ENCODE measurements at regions not wholly inside any gene's neighbourhood (a gene's known extent, or its start where the extent isn't known, plus 50 kb on each side); places are given as distances from the start of the nearest gene placed in this dataset.

- Histone ChIP-seq H3K27ac (replicated peaks) (no peak overlapping the region), H3K4me3 (no peak overlapping the region), H3K36me3 (no peaks in the 10 kb centered on the region), H3K4me1 (peaks cover 2% of the 10 kb centered on the region), H3K9me3 (replicated peaks) (no peaks in the 10 kb centered on the region), H3K27me3 (ENCODE audit: low read depth) (no peaks in the 10 kb centered on the region)
- no peak for DNase-seq
- intact Hi-C loops (cut with micrococcal nuclease), result no loop called here
- TF ChIP-seq CTCF (IDR thresholded peaks at IDR 0.05; ENCODE audit: borderline replicate concordance), result no peak
These were observed 77.9 kb upstream of the CITED2 start for GRCh38 chr6:139452148-139452876.

GRCh38 chr6:139449611-139450000 lies 75.2 kb upstream of the CITED2 start:
- DNase-seq, result no peak
- Histone ChIP-seq H3K27ac (replicated peaks) (no peak overlapping the region), H3K36me3 (no peaks in the 10 kb centered on the region), H3K4me3 (no peak overlapping the region), H3K4me1 (peaks cover 2% of the 10 kb centered on the region), H3K9me3 (replicated peaks) (no peaks in the 10 kb centered on the region), H3K27me3 (ENCODE audit: low read depth) (no peaks in the 10 kb centered on the region)
- TF ChIP-seq CTCF (IDR thresholded peaks at IDR 0.05; ENCODE audit: borderline replicate concordance), result no peak
- intact Hi-C loops (cut with micrococcal nuclease), result no loop called here

GRCh38 chr6:139448998-139449610 lies 74.7 kb upstream of the CITED2 start:
- H3K27ac ChIP-seq (replicated peaks), result no peak overlapping the region
- intact Hi-C loops (cut with micrococcal nuclease), result no loop called here
- TF ChIP-seq CTCF (IDR thresholded peaks at IDR 0.05; ENCODE audit: borderline replicate concordance), result no peak

GRCh38 chr6:139448051-139448649 lies 73.7 kb upstream of the CITED2 start:
- H3K9me3 ChIP-seq (replicated peaks), result no peaks in the 10 kb centered on the region
- no peak for TF ChIP-seq CTCF (IDR thresholded peaks at IDR 0.05; ENCODE audit: borderline replicate concordance)
- peaks cover 2% of the 10 kb centered on the region for H3K4me1 ChIP-seq
- no peak overlapping the region for H3K27ac ChIP-seq (replicated peaks)
- no peaks in the 10 kb centered on the region for H3K36me3 ChIP-seq
- intact Hi-C loops (cut with micrococcal nuclease), result no loop called here
- no peak for DNase-seq
- H3K4me3 ChIP-seq, result no peak overlapping the region
- H3K27me3 ChIP-seq (ENCODE audit: low read depth), result no peaks in the 10 kb centered on the region

More at GRCh38 chr6:139448998-139449610, 74.7 kb upstream of the CITED2 start:
- Histone ChIP-seq H3K4me1 (peaks cover 2% of the 10 kb centered on the region), H3K27me3 (ENCODE audit: low read depth) (no peaks in the 10 kb centered on the region), H3K36me3 (no peaks in the 10 kb centered on the region), H3K9me3 (replicated peaks) (no peaks in the 10 kb centered on the region), H3K4me3 (no peak overlapping the region)
- DNase-seq, result no peak

GRCh38 chr6:139447656-139447975 lies 73.2 kb upstream of the CITED2 start:
- H3K27me3 ChIP-seq (ENCODE audit: low read depth), result no peaks in the 10 kb centered on the region
- no peaks in the 10 kb centered on the region for H3K36me3 ChIP-seq
- no peak for TF ChIP-seq CTCF (IDR thresholded peaks at IDR 0.05; ENCODE audit: borderline replicate concordance)
- DNase-seq, result no peak
- intact Hi-C loops (cut with micrococcal nuclease), result no loop called here
- H3K9me3 ChIP-seq (replicated peaks), result no peaks in the 10 kb centered on the region
- no peak overlapping the region for H3K4me3 ChIP-seq
- H3K4me1 ChIP-seq, result peaks cover 2% of the 10 kb centered on the region
- no peak overlapping the region for H3K27ac ChIP-seq (replicated peaks)
